Esophagus mucosa (tissue), 1 donor: ENCODE measurements at regions not wholly inside any gene's neighbourhood (a gene's known extent, or its start where the extent isn't known, plus 50 kb on each side); places are given as distances from the start of the nearest gene placed in this dataset.
"Not testable (repeated sequence)": the region's sequence is repeated elsewhere in the genome, so short reads cannot be mapped to it uniquely, and the experiment has no call there.

Experiments used
- ATAC-seq: fragments of 200-7000 bp; cut with Tn5 transposase; one replicate; pipeline ENCODE4 v1.9.1; 2020
- donor health status: DM: yes; HTN: yes; CAD: no.

DNA sequence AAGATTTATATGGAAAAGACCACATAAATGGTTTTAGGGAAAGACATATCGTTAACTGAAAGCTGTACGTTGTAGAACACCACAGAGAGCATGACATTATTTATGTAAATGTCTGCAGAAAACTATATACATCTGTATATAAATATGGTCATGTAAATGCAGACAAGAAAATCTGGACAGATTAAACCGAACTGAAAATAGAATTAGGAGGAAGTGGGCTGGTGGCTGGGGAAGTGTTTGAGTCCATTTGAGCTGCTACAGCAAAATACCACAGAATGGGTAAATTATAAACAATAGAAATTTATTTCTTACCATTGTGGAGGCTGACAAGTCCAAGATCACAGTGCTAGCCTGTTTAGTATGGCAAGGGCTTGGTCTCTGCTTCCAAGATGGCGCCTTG is 56.3 kb upstream of the USP6NL start:
- no peak for ATAC-seq

DNA sequence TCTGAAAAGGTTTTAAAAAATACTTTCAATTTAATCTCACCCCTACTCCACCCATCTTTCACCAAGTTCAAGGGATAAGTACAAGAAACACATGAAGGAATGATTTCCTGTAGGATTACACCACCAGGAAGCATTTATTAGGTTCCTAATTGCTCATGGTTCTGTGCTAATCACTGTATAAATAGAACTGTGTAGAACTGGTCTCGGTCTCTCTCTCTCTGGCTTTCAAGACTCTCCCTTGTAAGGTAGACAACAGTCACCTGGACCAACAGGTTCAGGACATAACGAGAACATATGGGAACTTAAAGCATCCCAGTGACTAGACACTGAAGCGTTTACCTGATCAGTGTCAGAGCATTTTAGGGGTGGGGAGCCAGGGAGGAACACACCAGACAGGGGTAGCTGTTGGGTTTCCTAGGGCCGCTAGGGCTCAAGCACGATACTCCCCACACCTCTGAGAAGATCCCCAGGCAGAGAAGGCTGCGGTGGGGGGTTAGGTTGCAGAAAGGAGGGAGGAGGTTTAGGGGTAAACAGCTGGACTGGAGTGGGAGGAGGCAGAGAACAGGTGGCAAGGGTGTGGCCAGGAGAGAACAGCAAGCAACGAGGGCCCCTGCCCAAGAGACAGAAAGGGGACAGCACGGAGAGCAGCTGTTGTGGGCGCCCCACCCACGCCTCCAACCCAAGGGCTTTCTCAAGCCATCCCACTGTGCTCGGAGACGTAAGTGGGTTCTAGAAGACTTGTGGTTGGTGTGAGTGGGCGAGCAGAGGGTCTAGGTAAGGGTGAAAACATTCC is 52.5 kb upstream of the USP6NL start:
- ATAC-seq, result peak; percentile 91

DNA sequence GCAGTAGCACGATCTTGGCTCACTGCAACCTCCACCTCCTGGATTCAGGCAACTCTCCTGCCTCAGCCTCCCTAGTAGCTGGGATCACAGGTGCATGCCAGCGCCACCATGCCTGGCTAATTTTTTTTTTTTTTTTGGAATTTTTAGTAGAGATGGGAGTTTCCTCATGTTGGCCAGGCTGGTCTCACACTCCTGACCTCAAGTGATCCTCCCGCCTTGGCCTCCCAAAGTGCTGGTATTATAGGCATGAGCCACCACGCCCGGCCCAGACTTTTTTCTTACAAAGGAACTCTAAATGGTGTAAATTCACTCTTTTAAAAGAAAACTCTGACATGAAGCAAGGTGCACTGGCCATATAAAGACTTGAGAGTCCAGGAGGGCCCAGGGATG is 51.7 kb upstream of the USP6NL start:
- ATAC-seq, result not testable (repeated sequence)

DNA sequence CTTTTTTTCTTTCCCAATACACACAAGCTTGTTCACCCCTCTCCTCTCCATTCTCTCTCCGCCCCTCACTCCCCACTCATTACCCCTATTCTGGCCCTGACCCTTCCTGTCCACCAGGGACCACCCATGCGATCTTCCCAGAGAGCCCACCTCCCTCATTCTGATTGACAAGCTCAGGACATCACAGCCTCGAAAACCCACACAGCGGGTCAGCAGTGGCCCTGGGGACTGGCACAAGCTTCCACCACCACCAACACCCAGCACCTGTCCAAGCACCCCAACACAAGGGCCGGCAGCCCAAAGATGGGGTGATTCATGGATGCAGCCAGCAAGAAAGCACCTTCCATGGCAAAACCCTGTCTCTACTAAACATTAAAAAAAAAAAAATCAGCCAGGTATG is 50.0 kb upstream of the USP6NL start:
- no peak for ATAC-seq
